Activated naive CD4-positive, alpha-beta T cell treated with anti-CD3 and anti-CD28 coated beads, Interleukin-2, amount 50 U/mL, for 72 hours (primary cell): ENCODE measurements at regions not wholly inside any gene's neighbourhood (a gene's known extent, or its start where the extent isn't known, plus 50 kb on each side); places are given as distances from the start of the nearest gene placed in this dataset.
"Not testable (repeated sequence)": the region's sequence is repeated elsewhere in the genome, so short reads cannot be mapped to it uniquely, and the experiment has no call there.

Source experiments
- ATAC-seq, 2 donors: fragments of 150-1000 bp; cut with Tn5 transposase; 2 replicates each; pipeline ENCODE4 v1.10.0; 2021; ENCODE audit warnings: mild to moderate bottlenecking in 2 of 2, moderate library complexity in 2 of 2
- DNase-seq, 2 donors: peaks; one replicate each; pipeline ENCODE4 v3.0.0; 2021 to 2022; ENCODE audit warnings: low spot score in 2 of 2
- H3K27ac Mint-ChIP-seq, 2 donors: one replicate each; pipeline ENCODE4 v1.8.0; 2022; ENCODE audit warnings: mild to moderate bottlenecking in 2 of 2, mixed read lengths in 2 of 2
- H3K36me3 Mint-ChIP-seq, 2 donors: one replicate each; pipeline ENCODE4 v1.8.0; 2022; ENCODE audit warnings: mixed read lengths in 2 of 2
- H3K9me3 Mint-ChIP-seq, 2 donors: one replicate each; pipeline ENCODE4 v1.8.0; 2022; ENCODE audit warnings: mixed read lengths in 2 of 2

GRCh38 chr12:47382305-47382704, 302.5 kb upstream of the AMIGO2 start:
- DNase-seq (no peak), ATAC-seq (peak; percentile 32 to 41)
- H3K36me3 Mint-ChIP-seq = peaks cover 36 to 41% of the 10 kb centered on the region in 2 donors
- H3K27ac Mint-ChIP-seq = peak overlapping the region in 1 of 2 donors; percentile 88
- H3K9me3 Mint-ChIP-seq = peaks cover 17 to 25% of the 10 kb centered on the region in 2 donors

GRCh38 chr12:47378907-47379306, 299.1 kb upstream of the AMIGO2 start:
- no peak for DNase-seq
- peak overlapping the region; percentile 30 to 75 for H3K27ac Mint-ChIP-seq
- peak in 1 of 2 donors; percentile 54 for ATAC-seq
- peaks cover 34 to 38% of the 10 kb centered on the region in 2 donors for H3K9me3 Mint-ChIP-seq
- H3K36me3 Mint-ChIP-seq = peaks cover 45% of the 10 kb centered on the region in 2 donors

- no peak for ATAC-seq
Observed at GRCh38 chr12:47378222-47378582, 298.4 kb upstream of the AMIGO2 start.

GRCh38 chr12:47377414-47378221, 297.9 kb upstream of the AMIGO2 start:
- Mint-ChIP-seq H3K36me3 (peaks cover 49 to 53% of the 10 kb centered on the region in 2 donors), H3K27ac (peak overlapping the region in 1 of 2 donors; percentile 6), H3K9me3 (peaks cover 38 to 40% of the 10 kb centered on the region in 2 donors)
- DNase-seq = no peak
- peak in 1 of 2 donors; percentile 45 for ATAC-seq

More at GRCh38 chr12:47378222-47378582, 298.4 kb upstream of the AMIGO2 start:
- H3K27ac Mint-ChIP-seq = peak overlapping the region in 1 of 2 donors; percentile 75
- H3K9me3 Mint-ChIP-seq = peaks cover 39 to 45% of the 10 kb centered on the region in 2 donors
- H3K36me3 Mint-ChIP-seq = peaks cover 49 to 52% of the 10 kb centered on the region in 2 donors
- no peak for DNase-seq

- H3K9me3 Mint-ChIP-seq = peaks cover 33 to 39% of the 10 kb centered on the region in 2 donors
- DNase-seq = no peak
- H3K27ac Mint-ChIP-seq = no peak overlapping the region
- peaks cover 43 to 46% of the 10 kb centered on the region in 2 donors for H3K36me3 Mint-ChIP-seq
- ATAC-seq = no peak
Observed at GRCh38 chr12:47376927-47377326, 297.2 kb upstream of the AMIGO2 start.

GRCh38 chr12:47373554-47374150, 293.9 kb upstream of the AMIGO2 start:
- peaks cover 23 to 26% of the 10 kb centered on the region in 2 donors for H3K36me3 Mint-ChIP-seq
- H3K27ac Mint-ChIP-seq = no peak overlapping the region
- H3K9me3 Mint-ChIP-seq = peaks cover 22 to 32% of the 10 kb centered on the region in 2 donors
- ATAC-seq (no peak), DNase-seq (no peak)

- H3K27ac Mint-ChIP-seq = no peak overlapping the region
- peaks cover 14 to 23% of the 10 kb centered on the region in 2 donors for H3K9me3 Mint-ChIP-seq
- ATAC-seq (no peak), DNase-seq (no peak)
- H3K36me3 Mint-ChIP-seq = peaks cover 23 to 31% of the 10 kb centered on the region in 2 donors
Observed at GRCh38 chr12:47370421-47370820, 290.7 kb upstream of the AMIGO2 start.

- Mint-ChIP-seq H3K36me3 (peaks cover 12 to 23% of the 10 kb centered on the region in 2 donors), H3K27ac (no peak overlapping the region), H3K9me3 (peaks cover 12 to 14% of the 10 kb centered on the region in 2 donors)
- DNase-seq (no peak), ATAC-seq (no peak)
Observed at GRCh38 chr12:47369085-47369484, 289.3 kb upstream of the AMIGO2 start.

GRCh38 chr12:47367912-47368537, 288.3 kb upstream of the AMIGO2 start:
- Mint-ChIP-seq H3K36me3 (peaks cover 2 to 12% of the 10 kb centered on the region in 2 donors), H3K27ac (no peak overlapping the region), H3K9me3 (peaks cover 1 to 5% of the 10 kb centered on the region in 2 donors)
- DNase-seq = no peak
- ATAC-seq = peak; percentile 14 to 43

- H3K36me3 Mint-ChIP-seq = peaks cover 10 to 18% of the 10 kb centered on the region in 2 donors
Observed at GRCh38 chr12:47366579-47366978, 286.8 kb upstream of the AMIGO2 start.

GRCh38 chr12:47366157-47366556, 286.4 kb upstream of the AMIGO2 start:
- Mint-ChIP-seq H3K9me3 (peaks cover 4% of the 10 kb centered on the region in 2 donors), H3K27ac (no peak overlapping the region), H3K36me3 (peaks cover 10 to 18% of the 10 kb centered on the region in 2 donors)
- DNase-seq (no peak), ATAC-seq (no peak)

More at GRCh38 chr12:47366579-47366978, 286.8 kb upstream of the AMIGO2 start:
- Mint-ChIP-seq H3K27ac (no peak overlapping the region), H3K9me3 (peaks cover 4 to 5% of the 10 kb centered on the region in 2 donors)
- no peak for ATAC-seq
- no peak for DNase-seq

- H3K36me3 Mint-ChIP-seq = peaks cover 10 to 18% of the 10 kb centered on the region in 2 donors
- DNase-seq, H3K27ac Mint-ChIP-seq, H3K9me3 Mint-ChIP-seq: not testable (repeated sequence)
- ATAC-seq = peak; percentile 15 to 47
Observed at GRCh38 chr12:47365443-47366076, 285.8 kb upstream of the AMIGO2 start.

- peaks cover 19 to 27% of the 10 kb centered on the region in 2 donors for H3K36me3 Mint-ChIP-seq
- peaks cover 2 to 9% of the 10 kb centered on the region in 2 donors for H3K9me3 Mint-ChIP-seq
- no peak for ATAC-seq
- no peak for DNase-seq
- H3K27ac Mint-ChIP-seq = no peak overlapping the region
Observed at GRCh38 chr12:47364261-47364660, 284.5 kb upstream of the AMIGO2 start.

GRCh38 chr12:47362126-47362705, 282.5 kb upstream of the AMIGO2 start:
- peak; percentile 23 to 72 for ATAC-seq
- H3K9me3 Mint-ChIP-seq = peaks cover 10 to 19% of the 10 kb centered on the region in 2 donors
- DNase-seq = peak in 1 of 2 donors; percentile 61
- peak overlapping the region; percentile 99 to 100 for H3K27ac Mint-ChIP-seq
- peaks cover 30 to 40% of the 10 kb centered on the region in 2 donors for H3K36me3 Mint-ChIP-seq

- peak overlapping the region; percentile 99 to 100 for H3K27ac Mint-ChIP-seq
- peaks cover 10 to 21% of the 10 kb centered on the region in 2 donors for H3K9me3 Mint-ChIP-seq
- peak; percentile 38 to 70 for DNase-seq
- peak; percentile 71 to 75 for ATAC-seq
- peaks cover 34 to 40% of the 10 kb centered on the region in 2 donors for H3K36me3 Mint-ChIP-seq
Observed at GRCh38 chr12:47361389-47362021, 281.7 kb upstream of the AMIGO2 start.
